Caco-2 (cell line): ENCODE measurements at regions not wholly inside any gene's neighbourhood (a gene's known extent, or its start where the extent isn't known, plus 50 kb on each side); places are given as distances from the start of the nearest gene placed in this dataset.

Experiments
- BruUV-seq: library from RNA; stranded (reverse); fragments of 400-500 nt; replicated peaks from 2 replicates; lab custom pipeline; 2021; lab: Mats Ljungman, UMichigan
- CTCF ChIA-PET: fragments of 300-600 bp; sonication (Branson Sonifier 250); formaldehyde crosslinking; loops from one replicate; lab custom pipeline; 2022; ENCODE audit warnings: antibody characterized with exemption; lab: Charles Lee
- POLR2A ChIA-PET: fragments of 300-600 bp; sonication (Branson Sonifier 250); formaldehyde crosslinking; loops from one replicate; lab custom pipeline; 2022; ENCODE audit warnings: antibody characterized with exemption; lab: Charles Lee
- DNase-seq, 2 experiments: peaks; one replicate each; pipeline versions ENCODE4 v3.0.0 to v3.0.0-alpha.2; 2020 to 2022
- H3K27me3 ChIP-seq: replicated peaks from 2 replicates; pipeline ENCODE4 v1.6.0; 2011; ENCODE audit warnings: low read length; ENCODE audit not compliant: control insufficient read depth, insufficient read depth
- H3K36me3 ChIP-seq: 2 replicates; pipeline ENCODE4 v1.5.1; 2011; ENCODE audit warnings: low read length; ENCODE audit not compliant: control insufficient read depth, insufficient read depth
- H3K4me1 ChIP-seq: fragments of 250-450 bp; sonication (Bioruptor Pico); 2 replicates; pipeline ENCODE4 v1.5.1; 2020; ENCODE audit warnings: mild to moderate bottlenecking
- H3K4me3 ChIP-seq: 2 replicates; pipeline ENCODE4 v1.5.1; 2011; ENCODE audit warnings: low read depth, mild to moderate bottlenecking, control low read depth, low read length
- H3K9me3 ChIP-seq: fragments of 250-450 bp; sonication (Bioruptor Pico); 2 replicates; pipeline ENCODE4 v1.5.1; 2020; ENCODE audit warnings: mild to moderate bottlenecking, moderate library complexity
- H3K27ac Mint-ChIP-seq: one replicate; pipeline ENCODE4 v1.8.0; 2022; ENCODE audit warnings: mixed read lengths; ENCODE audit not compliant: unreplicated experiment
- H3K27me3 Mint-ChIP-seq: one replicate; pipeline ENCODE4 v1.8.0; 2022; ENCODE audit warnings: mixed read lengths; ENCODE audit not compliant: insufficient read depth, unreplicated experiment
- H3K36me3 Mint-ChIP-seq: one replicate; pipeline ENCODE4 v1.8.0; 2022; ENCODE audit warnings: mild to moderate bottlenecking, mixed read lengths; ENCODE audit not compliant: insufficient read depth, unreplicated experiment
- H3K4me1 Mint-ChIP-seq: one replicate; pipeline ENCODE4 v1.8.0; 2022; ENCODE audit warnings: low read depth, mixed read lengths; ENCODE audit not compliant: unreplicated experiment
- H3K4me3 Mint-ChIP-seq: one replicate; pipeline ENCODE4 v1.8.0; 2022; ENCODE audit warnings: mild to moderate bottlenecking, moderate library complexity, mixed read lengths; ENCODE audit not compliant: unreplicated experiment
- H3K9me3 Mint-ChIP-seq: one replicate; pipeline ENCODE4 v1.8.0; 2022; ENCODE audit warnings: mixed read lengths; ENCODE audit not compliant: unreplicated experiment
- CTCF ChIP-seq, 2 experiments: fragments of 200-600 bp in 1 of 2; IDR thresholded peaks; 1 replicate in 1 of 2; 2 replicates in 1 of 2; pipeline versions ENCODE4 v1.5.1 to v1.8.0; 2011 to 2022; ENCODE audit warnings: antibody characterized with exemption in 1 of 2, control low read depth in 1 of 2, inconsistent platforms in 1 of 2, low read depth in 1 of 2, low read length in 1 of 2, mild to moderate bottlenecking in 1 of 2, moderate library complexity in 1 of 2; ENCODE audit not compliant: insufficient read depth in 1 of 2, severe bottlenecking in 1 of 2, unreplicated experiment in 1 of 2
- intact Hi-C: fragments of 100-400 bp; cut with micrococcal nuclease; formaldehyde crosslinking; loops from one replicate; pipeline ENCODE4 v1.10.0; 2022; ENCODE audit not compliant: unreplicated experiment

GRCh38 chr7:54186336-54186735 is 355.8 kb upstream of the VSTM2A start:
- intact Hi-C loops = no loop called here
- no peaks in the 10 kb centered on the region for H3K36me3 ChIP-seq
- Mint-ChIP-seq H3K27ac (no peak overlapping the region), H3K4me3 (no peak overlapping the region), H3K36me3 (no peaks in the 10 kb centered on the region), H3K9me3 (no peaks in the 10 kb centered on the region), H3K27me3 (no peaks in the 10 kb centered on the region), H3K4me1 (no peaks in the 10 kb centered on the region)
- no peak overlapping the region for H3K4me3 ChIP-seq
- no peaks in the 10 kb centered on the region for H3K27me3 ChIP-seq
- DNase-seq = no peak
- no peaks in the 10 kb centered on the region for H3K4me1 ChIP-seq
- POLR2A ChIA-PET = no interaction called here
- no TSS peak for BruUV-seq
- no peaks in the 10 kb centered on the region for H3K9me3 ChIP-seq
- CTCF ChIA-PET = no interaction called here
- no peak for TF ChIP-seq CTCF (IDR thresholded peaks at IDR 0.05; ENCODE audit: insufficient read depth in 1 of 2, low read depth in 1 of 2, low read length in 1 of 2, severe bottlenecking in 1 of 2, unreplicated experiment in 1 of 2)

- Mint-ChIP-seq H3K4me1 (no peaks in the 10 kb centered on the region), H3K36me3 (no peaks in the 10 kb centered on the region), H3K27ac (no peak overlapping the region), H3K9me3 (no peaks in the 10 kb centered on the region), H3K4me3 (no peak overlapping the region), H3K27me3 (no peaks in the 10 kb centered on the region)
- BruUV-seq = no TSS peak
- no peak for TF ChIP-seq CTCF (IDR thresholded peaks at IDR 0.05; ENCODE audit: insufficient read depth in 1 of 2, low read depth in 1 of 2, low read length in 1 of 2, severe bottlenecking in 1 of 2, unreplicated experiment in 1 of 2)
- no peaks in the 10 kb centered on the region for H3K36me3 ChIP-seq
- intact Hi-C loops = no loop called here
- H3K4me1 ChIP-seq = no peaks in the 10 kb centered on the region
- H3K4me3 ChIP-seq = no peak overlapping the region
- no peaks in the 10 kb centered on the region for H3K27me3 ChIP-seq
- DNase-seq = no peak
- POLR2A ChIA-PET = no interaction called here
- CTCF ChIA-PET = no interaction called here
- H3K9me3 ChIP-seq = no peaks in the 10 kb centered on the region
These were observed 354.1 kb upstream of the VSTM2A start for GRCh38 chr7:54187886-54188685.

GRCh38 chr7:54188843-54189242 is 353.3 kb upstream of the VSTM2A start:
- no peak for TF ChIP-seq CTCF (IDR thresholded peaks at IDR 0.05; ENCODE audit: insufficient read depth in 1 of 2, low read depth in 1 of 2, low read length in 1 of 2, severe bottlenecking in 1 of 2, unreplicated experiment in 1 of 2)
- Mint-ChIP-seq H3K27me3 (no peaks in the 10 kb centered on the region), H3K9me3 (no peaks in the 10 kb centered on the region), H3K4me1 (no peaks in the 10 kb centered on the region), H3K27ac (no peak overlapping the region), H3K4me3 (no peak overlapping the region), H3K36me3 (no peaks in the 10 kb centered on the region)
- CTCF ChIA-PET = interaction anchor here (0.7 kb wide), 1 partner anchor 21 kb away, joined by 3 read pairs; no protein-coding TSS in a partner anchor
- H3K27me3 ChIP-seq = no peaks in the 10 kb centered on the region
- DNase-seq = no peak
- no peaks in the 10 kb centered on the region for H3K36me3 ChIP-seq
- intact Hi-C loops = no loop called here
- POLR2A ChIA-PET = no interaction called here
- BruUV-seq = no TSS peak
- H3K9me3 ChIP-seq = no peaks in the 10 kb centered on the region
- no peaks in the 10 kb centered on the region for H3K4me1 ChIP-seq
- no peak overlapping the region for H3K4me3 ChIP-seq
